Retinal pigment epithelial cell (primary cell): ENCODE measurements at regions not wholly inside any gene's neighbourhood (a gene's known extent, or its start where the extent isn't known, plus 50 kb on each side); places are given as distances from the start of the nearest gene placed in this dataset.

Experiments used
- DNase-seq: peaks from one replicate; pipeline ENCODE4 v3.0.0-alpha.2; 2010; ENCODE audit warnings: low read depth
- H3K4me3 ChIP-seq: 2 replicates; pipeline ENCODE4 v1.5.1; 2011; ENCODE audit warnings: mild to moderate bottlenecking, low read length, control low read depth, moderate library complexity
- TF ChIP-seq, protein P1 (sequence below): conservative IDR thresholded peaks from 2 replicates; pipeline ENCODE4 v1.5.1; 2011; ENCODE audit warnings: low read depth, low read length, control low read depth, inconsistent platforms

DNA sequence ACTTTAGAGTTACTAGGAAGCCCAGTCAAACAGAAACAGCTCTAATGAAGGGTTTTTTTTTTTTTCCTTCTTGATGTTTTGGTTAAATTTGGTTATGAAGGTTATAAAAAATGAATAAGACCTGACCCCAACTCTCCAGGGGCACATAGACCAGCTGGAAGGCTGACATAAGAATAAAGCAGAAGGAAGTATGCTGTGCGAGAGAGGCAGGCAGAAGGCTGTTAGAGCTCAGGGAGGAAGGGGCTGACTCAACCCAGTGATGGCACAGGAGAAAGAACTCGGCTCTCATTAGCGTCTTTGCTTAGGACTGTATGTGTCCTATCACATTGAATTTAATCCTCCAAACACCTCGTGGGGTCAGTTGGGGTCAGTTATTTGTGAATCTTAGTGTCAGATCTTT, 474.6 kb downstream of the PMP22 start:
- TF ChIP-seq, protein P1, sequence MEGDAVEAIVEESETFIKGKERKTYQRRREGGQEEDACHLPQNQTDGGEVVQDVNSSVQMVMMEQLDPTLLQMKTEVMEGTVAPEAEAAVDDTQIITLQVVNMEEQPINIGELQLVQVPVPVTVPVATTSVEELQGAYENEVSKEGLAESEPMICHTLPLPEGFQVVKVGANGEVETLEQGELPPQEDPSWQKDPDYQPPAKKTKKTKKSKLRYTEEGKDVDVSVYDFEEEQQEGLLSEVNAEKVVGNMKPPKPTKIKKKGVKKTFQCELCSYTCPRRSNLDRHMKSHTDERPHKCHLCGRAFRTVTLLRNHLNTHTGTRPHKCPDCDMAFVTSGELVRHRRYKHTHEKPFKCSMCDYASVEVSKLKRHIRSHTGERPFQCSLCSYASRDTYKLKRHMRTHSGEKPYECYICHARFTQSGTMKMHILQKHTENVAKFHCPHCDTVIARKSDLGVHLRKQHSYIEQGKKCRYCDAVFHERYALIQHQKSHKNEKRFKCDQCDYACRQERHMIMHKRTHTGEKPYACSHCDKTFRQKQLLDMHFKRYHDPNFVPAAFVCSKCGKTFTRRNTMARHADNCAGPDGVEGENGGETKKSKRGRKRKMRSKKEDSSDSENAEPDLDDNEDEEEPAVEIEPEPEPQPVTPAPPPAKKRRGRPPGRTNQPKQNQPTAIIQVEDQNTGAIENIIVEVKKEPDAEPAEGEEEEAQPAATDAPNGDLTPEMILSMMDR = no peak
- DNase-seq = no peak
- H3K4me3 ChIP-seq = no peak overlapping the region

DNA sequence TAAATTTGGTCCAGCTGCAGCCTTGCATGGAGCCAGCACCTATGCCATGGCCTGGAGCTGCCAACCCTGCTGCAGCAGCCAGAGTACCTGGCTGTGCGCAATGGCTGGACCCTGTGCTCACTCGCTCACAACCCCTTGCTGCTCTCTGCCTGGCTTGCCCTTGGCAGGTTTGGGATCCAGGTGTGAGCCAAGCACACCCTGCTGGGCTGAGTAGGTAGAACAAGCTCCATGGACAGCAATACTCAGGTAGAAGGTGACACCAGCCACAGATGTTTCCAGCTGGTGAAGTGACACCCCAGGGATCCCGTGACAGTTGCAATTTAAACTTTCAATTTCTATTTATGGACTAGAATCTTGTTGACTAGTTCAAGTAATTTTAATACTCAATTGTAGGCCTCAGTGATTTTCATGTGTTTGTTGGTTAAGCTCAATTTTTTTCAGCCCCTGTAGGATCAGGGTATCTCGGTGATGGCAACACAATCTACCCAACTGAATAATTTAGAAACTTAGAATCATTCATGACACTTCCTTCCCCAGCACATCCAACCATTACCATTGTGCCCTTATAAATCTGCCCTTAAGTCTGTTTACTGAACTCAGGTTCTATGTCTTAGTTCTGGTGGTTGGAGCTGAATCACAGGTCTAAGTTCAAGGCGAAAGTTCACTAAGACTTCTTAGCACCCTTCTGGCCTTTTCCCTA, 480.0 kb downstream of the PMP22 start:
- TF ChIP-seq, protein P1 = no peak
- no peak overlapping the region for H3K4me3 ChIP-seq
- no peak for DNase-seq

DNA sequence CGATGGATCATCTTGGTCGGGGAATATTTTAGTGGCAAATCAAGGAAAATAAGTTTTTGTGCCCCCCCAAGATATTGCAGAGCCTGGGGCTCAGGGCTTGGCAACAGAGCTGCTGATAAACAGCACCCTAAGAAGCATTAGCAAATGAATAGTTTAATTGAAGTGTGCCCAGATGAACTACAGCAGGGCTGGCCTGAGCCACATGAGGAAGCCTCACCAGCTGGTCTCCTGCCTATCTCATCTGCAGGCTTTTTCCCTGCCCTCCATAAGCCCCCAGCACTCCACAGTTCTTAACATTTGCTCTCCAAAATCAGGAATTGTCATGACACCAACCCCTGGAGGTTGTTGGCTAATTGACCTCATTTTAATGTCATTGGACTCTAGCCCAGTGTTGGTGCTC, 480.2 kb downstream of the HS3ST3B1 start:
- TF ChIP-seq, protein P1 = no peak
- no peak overlapping the region for H3K4me3 ChIP-seq
- DNase-seq = no peak

DNA sequence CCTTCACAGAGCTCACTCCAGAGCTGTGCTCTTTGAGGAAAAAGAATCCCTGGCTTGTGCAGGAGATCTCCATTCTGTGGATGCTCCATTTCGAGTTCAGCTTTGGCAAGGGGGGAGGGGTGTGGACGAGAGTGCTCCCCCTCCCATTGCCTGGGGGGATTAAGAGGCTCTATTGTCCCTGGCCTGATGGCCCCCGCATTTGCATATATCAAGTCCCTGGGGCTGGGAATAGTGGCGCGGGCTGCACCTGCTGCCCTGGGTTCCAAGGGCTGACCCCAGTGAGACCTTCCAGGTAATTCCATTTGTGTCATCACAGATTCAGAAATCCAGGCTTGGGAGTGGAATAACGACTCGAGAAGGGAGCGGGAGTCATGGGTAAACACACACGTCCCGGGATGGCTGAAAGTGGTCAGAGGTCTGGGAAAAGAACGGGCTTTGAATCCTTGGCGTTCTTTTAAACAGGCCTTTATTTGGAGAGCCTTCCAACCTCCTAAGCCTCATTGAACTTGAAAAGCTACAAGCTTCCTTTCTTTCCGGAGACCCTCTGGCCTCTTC, 479.3 kb downstream of the HS3ST3B1 start:
- H3K4me3 ChIP-seq = no peak overlapping the region
- no peak for DNase-seq
- TF ChIP-seq, protein P1 = no peak

- H3K4me3 ChIP-seq = no peak overlapping the region
- DNase-seq = no peak
- TF ChIP-seq, protein P1 = no peak
Observed at GRCh38 chr17:14779241-14779640, 478.4 kb downstream of the HS3ST3B1 start.

GRCh38 chr17:14777291-14777690, 476.4 kb downstream of the HS3ST3B1 start:
- no peak for DNase-seq
- TF ChIP-seq, protein P1 = no peak
- no peak overlapping the region for H3K4me3 ChIP-seq

DNA sequence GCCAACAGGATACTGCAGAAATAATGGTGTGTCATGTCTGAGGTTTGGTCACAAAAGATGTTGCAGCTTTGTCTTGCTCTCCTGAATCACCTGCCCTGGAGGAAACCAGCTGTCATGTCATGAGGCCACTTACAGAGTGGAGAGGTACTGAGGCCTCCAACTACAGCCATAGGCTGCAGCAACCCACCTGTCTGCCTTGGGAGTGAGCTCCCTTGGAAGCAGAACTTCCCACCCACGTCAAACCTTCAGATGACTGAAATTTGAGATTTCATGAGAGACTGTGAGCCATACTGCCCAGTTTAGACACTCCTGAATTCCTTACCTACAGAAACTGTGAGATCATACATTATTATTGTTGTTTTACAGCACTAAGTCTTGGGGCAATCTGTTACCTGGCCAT, 475.9 kb downstream of the HS3ST3B1 start:
- TF ChIP-seq, protein P1 = no peak
- H3K4me3 ChIP-seq = no peak overlapping the region
- DNase-seq = no peak
